Chondrocyte (in vitro differentiated cells): ENCODE measurements at regions not wholly inside any gene's neighbourhood (a gene's known extent, or its start where the extent isn't known, plus 50 kb on each side); places are given as distances from the start of the nearest gene placed in this dataset.

ENCODE experiments used
- DNase-seq: peaks from one replicate; pipeline ENCODE4 v3.0.0; 2021; ENCODE audit warnings: mixed read lengths, low spot score
- H3K27ac Mint-ChIP-seq: one replicate; pipeline ENCODE4 v1.8.0; 2021; ENCODE audit warnings: mild to moderate bottlenecking, moderate library complexity, mixed read lengths; ENCODE audit not compliant: unreplicated experiment
- H3K27me3 Mint-ChIP-seq: 2 replicates; pipeline ENCODE4 v1.8.0; 2021; ENCODE audit warnings: low read depth, mixed read lengths
- H3K36me3 Mint-ChIP-seq: 2 replicates; pipeline ENCODE4 v1.8.0; 2021; ENCODE audit warnings: low read depth, mixed read lengths
- H3K4me1 Mint-ChIP-seq: 2 replicates; pipeline ENCODE4 v1.8.0; 2021; ENCODE audit warnings: low read depth, mild to moderate bottlenecking, mixed read lengths
- H3K4me3 Mint-ChIP-seq: one replicate; pipeline ENCODE4 v1.8.0; 2021; ENCODE audit warnings: mild to moderate bottlenecking, moderate library complexity, mixed read lengths; ENCODE audit not compliant: unreplicated experiment
- H3K9me3 Mint-ChIP-seq: 2 replicates; pipeline ENCODE4 v1.8.0; 2021; ENCODE audit warnings: low read depth, mixed read lengths
- TF ChIP-seq, protein P1 (sequence below): fragments of 200-600 bp; sonication (generic); IDR thresholded peaks from 2 replicates; pipeline ENCODE4 v1.5.0; 2021; ENCODE audit warnings: antibody characterized with exemption, mild to moderate bottlenecking, moderate library complexity

DNA sequence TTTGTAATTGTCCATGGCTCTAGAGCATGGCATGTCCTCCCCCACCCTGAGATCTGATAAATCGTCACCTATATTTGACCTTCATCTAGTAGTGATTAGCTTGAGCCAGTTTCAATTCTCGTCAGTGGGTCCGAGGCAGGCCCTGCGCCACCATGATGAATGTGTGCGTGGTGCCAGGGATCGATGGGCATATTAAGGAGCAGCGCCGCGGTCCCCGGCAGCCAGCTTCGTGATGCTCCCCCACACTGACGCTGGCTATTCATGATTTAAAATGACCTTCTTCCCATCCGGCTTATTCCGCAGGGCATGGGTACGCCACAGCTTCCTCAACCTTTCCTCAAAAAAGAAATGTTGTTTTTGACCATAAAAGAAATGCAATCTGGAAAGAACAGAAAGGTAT is 68.0 kb downstream of the SLC25A47 start:
- Mint-ChIP-seq H3K27ac (no peak overlapping the region), H3K4me1 (peaks cover 62% of the 10 kb centered on the region), H3K4me3 (no peak overlapping the region), H3K27me3 (no peaks in the 10 kb centered on the region), H3K9me3 (no peaks in the 10 kb centered on the region), H3K36me3 (peaks cover 1% of the 10 kb centered on the region)
- DNase-seq = no peak
- TF ChIP-seq, protein P1, sequence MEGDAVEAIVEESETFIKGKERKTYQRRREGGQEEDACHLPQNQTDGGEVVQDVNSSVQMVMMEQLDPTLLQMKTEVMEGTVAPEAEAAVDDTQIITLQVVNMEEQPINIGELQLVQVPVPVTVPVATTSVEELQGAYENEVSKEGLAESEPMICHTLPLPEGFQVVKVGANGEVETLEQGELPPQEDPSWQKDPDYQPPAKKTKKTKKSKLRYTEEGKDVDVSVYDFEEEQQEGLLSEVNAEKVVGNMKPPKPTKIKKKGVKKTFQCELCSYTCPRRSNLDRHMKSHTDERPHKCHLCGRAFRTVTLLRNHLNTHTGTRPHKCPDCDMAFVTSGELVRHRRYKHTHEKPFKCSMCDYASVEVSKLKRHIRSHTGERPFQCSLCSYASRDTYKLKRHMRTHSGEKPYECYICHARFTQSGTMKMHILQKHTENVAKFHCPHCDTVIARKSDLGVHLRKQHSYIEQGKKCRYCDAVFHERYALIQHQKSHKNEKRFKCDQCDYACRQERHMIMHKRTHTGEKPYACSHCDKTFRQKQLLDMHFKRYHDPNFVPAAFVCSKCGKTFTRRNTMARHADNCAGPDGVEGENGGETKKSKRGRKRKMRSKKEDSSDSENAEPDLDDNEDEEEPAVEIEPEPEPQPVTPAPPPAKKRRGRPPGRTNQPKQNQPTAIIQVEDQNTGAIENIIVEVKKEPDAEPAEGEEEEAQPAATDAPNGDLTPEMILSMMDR = no peak

DNA sequence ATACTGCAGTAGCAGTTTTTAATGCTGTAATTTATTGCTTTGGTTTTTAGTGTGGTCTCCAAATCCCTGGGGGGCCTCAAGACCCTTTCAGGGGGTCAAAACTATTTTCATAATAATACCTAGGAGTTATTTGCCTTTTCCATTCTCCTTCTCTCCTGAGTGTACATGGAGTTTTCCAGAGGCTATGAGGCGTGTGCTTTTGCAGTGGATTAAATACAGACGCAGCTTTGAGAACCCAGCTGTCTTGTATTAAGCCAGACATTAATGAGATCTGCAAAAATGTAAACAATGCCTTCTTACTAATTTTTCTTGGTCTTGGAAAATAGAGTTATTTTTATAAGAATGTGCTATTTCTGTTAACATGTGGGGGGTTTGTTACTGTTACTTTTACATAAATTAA is 68.6 kb downstream of the SLC25A47 start:
- Mint-ChIP-seq H3K27ac (no peak overlapping the region), H3K4me1 (peaks cover 56% of the 10 kb centered on the region)
- TF ChIP-seq, protein P1 = no peak

DNA sequence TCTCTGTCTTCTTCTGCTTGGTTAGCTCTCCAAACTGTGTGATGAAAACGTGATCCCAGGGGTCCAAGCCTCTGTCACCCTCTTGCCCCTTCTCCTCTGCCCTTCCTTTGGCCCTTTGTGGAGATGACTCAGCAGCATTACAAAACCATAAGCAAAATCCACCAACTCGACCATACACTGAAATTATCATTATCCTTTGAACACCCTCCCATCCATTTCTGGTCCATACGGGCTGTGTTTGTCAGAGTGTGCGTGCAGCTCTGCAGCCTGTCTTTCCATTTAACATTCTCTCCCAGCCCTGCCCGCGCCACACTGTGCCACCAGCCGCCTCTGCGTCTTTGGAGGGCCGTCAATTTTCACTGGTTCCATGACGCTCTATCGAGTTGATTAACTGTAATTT is 69.2 kb downstream of the SLC25A47 start:
- no peak for DNase-seq
- Mint-ChIP-seq H3K9me3 (no peaks in the 10 kb centered on the region), H3K27ac (no peak overlapping the region), H3K4me3 (no peak overlapping the region), H3K4me1 (peaks cover 56% of the 10 kb centered on the region), H3K27me3 (no peaks in the 10 kb centered on the region), H3K36me3 (peaks cover 3% of the 10 kb centered on the region)
- TF ChIP-seq, protein P1 = no peak

More for the DNA sequence above, 68.6 kb downstream of the SLC25A47 start:
- no peaks in the 10 kb centered on the region for H3K9me3 Mint-ChIP-seq
- H3K36me3 Mint-ChIP-seq = peaks cover 1% of the 10 kb centered on the region
- DNase-seq = no peak
- no peaks in the 10 kb centered on the region for H3K27me3 Mint-ChIP-seq
- no peak overlapping the region for H3K4me3 Mint-ChIP-seq

DNA sequence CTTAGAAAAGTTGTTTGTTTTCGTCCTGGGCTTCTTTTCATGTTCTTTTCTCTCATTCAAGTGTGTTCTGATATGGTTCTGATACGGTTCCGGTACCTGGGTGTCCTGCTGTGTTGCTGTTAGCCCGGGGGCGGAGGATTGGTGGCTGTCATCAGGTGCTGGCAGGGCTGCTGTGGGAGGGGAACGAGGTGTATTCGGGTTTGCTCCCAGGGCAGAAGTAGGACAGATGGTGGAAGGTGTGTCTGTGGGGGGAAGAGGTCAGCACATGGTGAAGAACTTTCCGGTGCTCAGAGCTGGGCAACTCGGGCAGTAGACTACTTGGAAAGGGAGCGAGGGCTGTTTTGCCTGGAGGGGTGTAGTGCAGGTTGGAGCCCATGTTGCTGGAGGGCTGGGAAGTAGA is 70.2 kb downstream of the SLC25A47 start:
- H3K27me3 Mint-ChIP-seq = no peaks in the 10 kb centered on the region
- peaks cover 57% of the 10 kb centered on the region for H3K4me1 Mint-ChIP-seq
- peaks cover 5% of the 10 kb centered on the region for H3K36me3 Mint-ChIP-seq
- no peak overlapping the region for H3K4me3 Mint-ChIP-seq
- TF ChIP-seq, protein P1 = no peak
- no peaks in the 10 kb centered on the region for H3K9me3 Mint-ChIP-seq
- DNase-seq = no peak
- H3K27ac Mint-ChIP-seq = no peak overlapping the region

DNA sequence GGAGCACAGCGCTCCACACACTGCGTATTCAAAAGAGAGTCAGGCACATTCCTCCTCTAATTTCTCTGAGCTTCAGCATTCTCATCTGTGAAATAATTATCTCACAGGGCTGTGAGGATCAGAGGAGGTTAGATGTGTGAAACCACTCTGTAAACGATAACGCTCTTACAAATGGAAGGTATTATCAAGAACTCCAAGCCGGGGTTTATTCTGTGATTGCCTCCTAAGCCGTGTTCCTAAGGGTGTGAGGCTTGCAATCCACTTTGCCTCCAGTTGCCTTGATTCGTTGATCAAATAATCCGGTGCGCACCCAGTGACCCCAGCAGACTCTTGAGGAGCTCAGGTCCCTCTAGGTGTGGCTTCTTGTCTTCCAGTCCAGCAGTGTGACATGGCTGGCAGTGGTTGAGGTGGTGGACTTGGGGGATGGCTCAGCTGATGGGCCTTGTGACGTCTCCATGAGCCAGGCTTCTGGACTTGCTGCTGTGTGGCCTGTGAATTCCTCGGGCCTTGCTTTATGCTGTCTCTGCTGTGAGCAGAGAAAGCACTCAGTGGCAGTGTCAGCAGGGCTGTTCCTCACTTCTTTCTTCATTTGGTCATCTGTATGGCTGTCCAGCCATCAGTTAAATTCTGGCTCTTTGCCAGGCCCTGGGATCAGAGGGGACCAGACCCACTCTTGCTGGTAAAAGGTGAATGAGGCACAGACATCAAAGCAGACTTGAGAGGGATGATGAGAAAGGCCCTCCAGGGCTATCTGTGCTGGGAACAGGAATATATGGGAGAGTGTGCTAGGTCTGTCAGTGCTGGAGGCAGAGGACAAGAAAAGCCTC is 71.0 kb downstream of the SLC25A47 start:
- no peaks in the 10 kb centered on the region for H3K27me3 Mint-ChIP-seq
- no peaks in the 10 kb centered on the region for H3K9me3 Mint-ChIP-seq
- no peak overlapping the region for H3K4me3 Mint-ChIP-seq
- DNase-seq = no peak
- H3K36me3 Mint-ChIP-seq = peaks cover 5% of the 10 kb centered on the region
- H3K27ac Mint-ChIP-seq = no peak overlapping the region
- H3K4me1 Mint-ChIP-seq = peaks cover 56% of the 10 kb centered on the region
- TF ChIP-seq, protein P1 = no peak
